ENCODE measurements at regions not wholly inside any gene's neighbourhood (a gene's known extent, or its start where the extent isn't known, plus 50 kb on each side); places are given as distances from the start of the nearest gene placed in this dataset.

GRCh38 chr18:61612517-61612916 is 279.3 kb downstream of the CDH20 start:
- TF ChIP-seq POLR2A (IDR thresholded peaks at IDR 0.05) (no peak), CTCF (IDR thresholded peaks at IDR 0.05) (peak in 1 of 4 experiments; percentile 16)

Measured in prostate gland (tissue), 2 donors.